Neural cell (in vitro differentiated cells): ENCODE measurements at regions not wholly inside any gene's neighbourhood (a gene's known extent, or its start where the extent isn't known, plus 50 kb on each side); places are given as distances from the start of the nearest gene placed in this dataset.
"Not testable (repeated sequence)": the region's sequence is repeated elsewhere in the genome, so short reads cannot be mapped to it uniquely, and the experiment has no call there.

Experiments
- EZH2 ChIP-seq: fragments of 200-600, 300-800 bp; shearing (Covaris generic), sonication (generic); IDR thresholded peaks from 2 replicates; pipeline ENCODE4 v1.6.1; 2014; ENCODE audit warnings: antibody characterized with exemption, low read length, borderline replicate concordance, mild to moderate bottlenecking; ENCODE audit not compliant: insufficient read depth, poor library complexity, severe bottlenecking
- POLR2AphosphoS5 ChIP-seq: IDR thresholded peaks from 2 replicates; pipeline ENCODE4 v1.6.1; 2012
- TAF1 ChIP-seq: IDR thresholded peaks from 2 replicates; pipeline ENCODE4 v1.6.1; 2012; ENCODE audit warnings: low read depth
- TF ChIP-seq, protein P1 (sequence below): fragments of 450-650 bp; IDR thresholded peaks from 2 replicates; pipeline ENCODE4 v1.5.1; 2014; ENCODE audit warnings: antibody characterized with exemption, mild to moderate bottlenecking, moderate library complexity; ENCODE audit not compliant: poor library complexity, severe bottlenecking

DNA sequence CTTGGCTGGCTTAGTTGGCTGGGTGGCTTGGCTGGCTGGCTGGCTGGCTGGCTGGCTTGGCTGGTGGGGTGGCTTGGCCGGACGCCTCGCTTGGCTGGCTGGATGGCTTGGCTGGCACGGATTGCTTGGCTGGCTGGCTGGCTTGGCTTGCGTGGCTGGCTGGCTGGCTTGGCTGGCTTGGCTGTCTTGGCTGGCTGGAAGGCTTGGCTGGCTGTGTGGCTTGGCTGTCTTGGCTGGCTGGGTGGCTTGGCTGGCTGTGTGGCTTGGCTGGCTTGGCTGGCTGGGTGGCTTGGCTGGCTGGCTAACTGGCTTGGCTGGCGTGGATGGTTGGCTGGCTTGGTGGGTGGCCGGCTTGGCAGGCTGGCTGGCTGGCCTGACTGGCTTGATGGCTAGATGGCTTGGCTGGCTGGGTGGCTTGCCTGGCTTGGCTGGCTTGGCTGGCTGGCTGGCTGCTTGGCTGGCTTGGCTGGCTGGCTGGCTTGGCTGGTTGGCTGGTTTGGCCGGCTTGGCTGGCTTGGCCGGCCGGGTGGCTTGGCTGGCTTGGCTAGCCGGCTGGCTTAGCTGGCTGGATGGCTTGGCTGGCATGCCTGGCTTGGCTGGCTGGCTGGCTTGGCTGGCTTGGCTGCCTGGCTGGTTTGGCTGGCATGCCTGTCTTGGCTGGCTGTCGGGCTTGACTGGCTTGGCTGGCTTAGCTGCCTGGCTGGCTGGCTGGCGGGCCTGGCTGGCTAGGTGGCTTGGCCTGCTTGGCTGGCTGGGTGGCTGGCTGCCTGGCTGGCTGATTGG lies 2812.7 kb downstream of the RPIA start:
- not testable (repeated sequence) for TF ChIP-seq EZH2, POLR2AphosphoS5, TAF1
- TF ChIP-seq, protein P1, sequence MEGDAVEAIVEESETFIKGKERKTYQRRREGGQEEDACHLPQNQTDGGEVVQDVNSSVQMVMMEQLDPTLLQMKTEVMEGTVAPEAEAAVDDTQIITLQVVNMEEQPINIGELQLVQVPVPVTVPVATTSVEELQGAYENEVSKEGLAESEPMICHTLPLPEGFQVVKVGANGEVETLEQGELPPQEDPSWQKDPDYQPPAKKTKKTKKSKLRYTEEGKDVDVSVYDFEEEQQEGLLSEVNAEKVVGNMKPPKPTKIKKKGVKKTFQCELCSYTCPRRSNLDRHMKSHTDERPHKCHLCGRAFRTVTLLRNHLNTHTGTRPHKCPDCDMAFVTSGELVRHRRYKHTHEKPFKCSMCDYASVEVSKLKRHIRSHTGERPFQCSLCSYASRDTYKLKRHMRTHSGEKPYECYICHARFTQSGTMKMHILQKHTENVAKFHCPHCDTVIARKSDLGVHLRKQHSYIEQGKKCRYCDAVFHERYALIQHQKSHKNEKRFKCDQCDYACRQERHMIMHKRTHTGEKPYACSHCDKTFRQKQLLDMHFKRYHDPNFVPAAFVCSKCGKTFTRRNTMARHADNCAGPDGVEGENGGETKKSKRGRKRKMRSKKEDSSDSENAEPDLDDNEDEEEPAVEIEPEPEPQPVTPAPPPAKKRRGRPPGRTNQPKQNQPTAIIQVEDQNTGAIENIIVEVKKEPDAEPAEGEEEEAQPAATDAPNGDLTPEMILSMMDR, result not testable (repeated sequence)
